Astrocyte (in vitro differentiated cells and primary cell): ENCODE measurements at regions not wholly inside any gene's neighbourhood (a gene's known extent, or its start where the extent isn't known, plus 50 kb on each side); places are given as distances from the start of the nearest gene placed in this dataset.

Experiments used
- DNase-seq: peaks from one replicate; pipeline ENCODE4 v3.0.0-alpha.2; 2010; ENCODE audit warnings: low read depth
- FAIRE-seq: peaks from 2 replicates; lab custom pipeline; 2011; peaks lifted over from hg19 to GRCh38; lab: Jason Lieb, UNC
- H2AFZ ChIP-seq: 2 replicates; pipeline ENCODE4 v1.6.0; 2012; ENCODE audit warnings: low read depth, low read length, inconsistent platforms
- H3K27ac ChIP-seq: 2 replicates; pipeline ENCODE4 v1.5.1; 2011; ENCODE audit warnings: low read depth, low read length, inconsistent platforms
- H3K27me3 ChIP-seq: 2 replicates; pipeline ENCODE4 v1.6.0; 2011; ENCODE audit warnings: low read length, inconsistent platforms; ENCODE audit not compliant: insufficient read depth
- H3K36me3 ChIP-seq: 2 replicates; pipeline ENCODE4 v1.5.1; 2011; ENCODE audit warnings: low read length, inconsistent platforms; ENCODE audit not compliant: insufficient read depth
- H3K4me1 ChIP-seq: 2 replicates; pipeline ENCODE4 v1.5.1; 2011; ENCODE audit warnings: low read length, inconsistent platforms; ENCODE audit not compliant: insufficient read depth
- H3K4me2 ChIP-seq: 2 replicates; pipeline ENCODE4 v1.6.0; 2012; ENCODE audit warnings: low read length, inconsistent platforms
- H3K4me3 ChIP-seq: 2 replicates; pipeline ENCODE4 v1.5.1; 2011; ENCODE audit warnings: low read depth, mild to moderate bottlenecking, low read length, inconsistent platforms; ENCODE audit not compliant: insufficient read depth
- H3K79me2 ChIP-seq: 2 replicates; pipeline ENCODE4 v1.6.0; 2012; ENCODE audit warnings: mild to moderate bottlenecking, low read length, inconsistent platforms; ENCODE audit not compliant: insufficient read depth
- H3K9ac ChIP-seq: 2 replicates; pipeline ENCODE4 v1.6.0; 2012; ENCODE audit warnings: mild to moderate bottlenecking, low read length, inconsistent platforms
- H3K9me3 ChIP-seq: 2 replicates; pipeline ENCODE4 v1.5.1; 2012; ENCODE audit warnings: low read depth, mild to moderate bottlenecking, low read length, inconsistent platforms; ENCODE audit not compliant: insufficient read depth
- H4K20me1 ChIP-seq: 2 replicates; pipeline ENCODE4 v1.6.0; 2012; ENCODE audit warnings: low read length, inconsistent platforms; ENCODE audit not compliant: insufficient read depth
- H3K27ac Mint-ChIP-seq: one replicate; pipeline ENCODE4 v1.8.0; 2021; ENCODE audit warnings: mild to moderate bottlenecking, mixed read lengths; ENCODE audit not compliant: unreplicated experiment
- H3K27me3 Mint-ChIP-seq: one replicate; pipeline ENCODE4 v1.8.0; 2021; ENCODE audit warnings: low read depth, mixed read lengths; ENCODE audit not compliant: unreplicated experiment
- H3K36me3 Mint-ChIP-seq: one replicate; pipeline ENCODE4 v1.8.0; 2021; ENCODE audit warnings: low read depth, mixed read lengths; ENCODE audit not compliant: unreplicated experiment
- H3K4me1 Mint-ChIP-seq: one replicate; pipeline ENCODE4 v1.8.0; 2021; ENCODE audit warnings: low read depth, mixed read lengths; ENCODE audit not compliant: unreplicated experiment
- H3K4me3 Mint-ChIP-seq: one replicate; pipeline ENCODE4 v1.8.0; 2021; ENCODE audit warnings: mild to moderate bottlenecking, moderate library complexity, mixed read lengths; ENCODE audit not compliant: unreplicated experiment
- H3K9me3 Mint-ChIP-seq: one replicate; pipeline ENCODE4 v1.8.0; 2021; ENCODE audit warnings: mild to moderate bottlenecking, mixed read lengths; ENCODE audit not compliant: unreplicated experiment
- CTCF ChIP-seq: IDR thresholded peaks from 2 replicates; pipeline ENCODE4 v1.5.1; 2011; ENCODE audit warnings: low read depth, mild to moderate bottlenecking, inconsistent platforms, low read length, moderate library complexity; ENCODE audit not compliant: insufficient read depth
- EZH2 ChIP-seq: IDR thresholded peaks from 2 replicates; pipeline ENCODE4 v1.6.1; 2012; ENCODE audit warnings: mild to moderate bottlenecking, low read length, inconsistent platforms; ENCODE audit not compliant: insufficient read depth

- peak overlapping the region; percentile 30 for H3K4me2 ChIP-seq
- H3K4me1 ChIP-seq: no peaks in the 10 kb centered on the region
- H3K4me3 ChIP-seq: no peak overlapping the region
- H3K4me1 Mint-ChIP-seq: peaks cover 1% of the 10 kb centered on the region
- no peak for TF ChIP-seq EZH2
- no peak for TF ChIP-seq CTCF
- no peaks in the 10 kb centered on the region for H3K9me3 ChIP-seq
- no peaks in the 10 kb centered on the region for H3K36me3 ChIP-seq
- no peaks in the 10 kb centered on the region for H3K79me2 ChIP-seq
- H3K27ac Mint-ChIP-seq: no peak overlapping the region
- no peak for FAIRE-seq
- H3K36me3 Mint-ChIP-seq: no peaks in the 10 kb centered on the region
- no peak overlapping the region for H3K27ac ChIP-seq
- H3K27me3 Mint-ChIP-seq: no peaks in the 10 kb centered on the region
- H2AFZ ChIP-seq: no peak overlapping the region
- no peaks in the 10 kb centered on the region for H3K27me3 ChIP-seq
- H3K9ac ChIP-seq: no peak overlapping the region
- H3K4me3 Mint-ChIP-seq: no peak overlapping the region
- no peak for DNase-seq
- peaks cover 11% of the 10 kb centered on the region for H3K9me3 Mint-ChIP-seq
- H4K20me1 ChIP-seq: no peaks in the 10 kb centered on the region
Measured at GRCh38 chr5:124157320-124157719, 589.1 kb downstream of the ZNF608 start.

GRCh38 chr5:124156415-124156996 lies 589.9 kb downstream of the ZNF608 start:
- Histone ChIP-seq H3K9me3 (no peaks in the 10 kb centered on the region), H3K4me3 (no peak overlapping the region), H3K36me3 (no peaks in the 10 kb centered on the region), H3K4me2 (no peak overlapping the region), H3K27ac (no peak overlapping the region), H3K4me1 (no peaks in the 10 kb centered on the region), H2AFZ (no peak overlapping the region), H3K27me3 (no peaks in the 10 kb centered on the region), H3K9ac (no peak overlapping the region), H3K79me2 (no peaks in the 10 kb centered on the region), H4K20me1 (no peaks in the 10 kb centered on the region)
- Mint-ChIP-seq H3K9me3 (peaks cover 10% of the 10 kb centered on the region), H3K36me3 (no peaks in the 10 kb centered on the region), H3K4me3 (no peak overlapping the region), H3K27ac (no peak overlapping the region), H3K27me3 (no peaks in the 10 kb centered on the region), H3K4me1 (peaks cover 1% of the 10 kb centered on the region)
- TF ChIP-seq CTCF: no peak
- TF ChIP-seq EZH2: no peak
- FAIRE-seq (no peak), DNase-seq (peak; percentile 26)

GRCh38 chr5:124154714-124155113 lies 591.7 kb downstream of the ZNF608 start:
- H4K20me1 ChIP-seq: no peaks in the 10 kb centered on the region
- H3K4me2 ChIP-seq: no peak overlapping the region
- H3K27ac Mint-ChIP-seq: no peak overlapping the region
- no peaks in the 10 kb centered on the region for H3K27me3 ChIP-seq
- H3K27ac ChIP-seq: no peak overlapping the region
- H3K9me3 Mint-ChIP-seq: peaks cover 10% of the 10 kb centered on the region
- H3K4me1 ChIP-seq: no peaks in the 10 kb centered on the region
- no peaks in the 10 kb centered on the region for H3K9me3 ChIP-seq
- H3K36me3 Mint-ChIP-seq: no peaks in the 10 kb centered on the region
- no peak overlapping the region for H2AFZ ChIP-seq
- H3K27me3 Mint-ChIP-seq: no peaks in the 10 kb centered on the region
- DNase-seq: no peak
- H3K4me1 Mint-ChIP-seq: peaks cover 1% of the 10 kb centered on the region
- H3K4me3 Mint-ChIP-seq: no peak overlapping the region
- no peak overlapping the region for H3K9ac ChIP-seq
- FAIRE-seq: no peak
- H3K79me2 ChIP-seq: no peaks in the 10 kb centered on the region
- H3K36me3 ChIP-seq: no peaks in the 10 kb centered on the region
- no peak for TF ChIP-seq EZH2
- no peak for TF ChIP-seq CTCF
- H3K4me3 ChIP-seq: no peak overlapping the region
